HepG2 (cell line): ENCODE measurements at regions not wholly inside any gene's neighbourhood (a gene's known extent, or its start where the extent isn't known, plus 50 kb on each side); places are given as distances from the start of the nearest gene placed in this dataset.

Experiments used
- ATAC-seq: fragments of 200-7000 bp; cut with Tn5 transposase; 3 replicates; pipeline ENCODE4 v1.9.1; 2020; ENCODE audit warnings: mild to moderate bottlenecking, moderate library complexity
- BruUV-seq: library from RNA; stranded (reverse); fragments of 400-500 nt; replicated peaks from 2 replicates; lab custom pipeline; 2021; lab: Mats Ljungman, UMichigan
- CTCF ChIA-PET: fragments of 300-600 bp; formaldehyde crosslinking; extraction: SDS; loops from one replicate; lab custom pipeline; 2021; ENCODE audit warnings: low total read pairs, inconsistent platforms, low intra/inter-chr PET ratio; lab: Yijun Ruan, JAX
- POLR2A ChIA-PET: fragments of 350-600 bp; sonication (Branson Sonifier 250); formaldehyde crosslinking; loops from one replicate; lab custom pipeline; 2020; ENCODE audit warnings: antibody characterized with exemption, inconsistent platforms; lab: Yijun Ruan, JAX
- DNase-seq: peaks from one replicate; pipeline ENCODE4 v3.0.0-alpha.2; 2015; ENCODE audit warnings: low spot score
- FAIRE-seq: peaks from 3 replicates; lab custom pipeline; 2011; peaks lifted over from hg19 to GRCh38; lab: Jason Lieb, UNC
- H2AFZ ChIP-seq: one replicate; pipeline ENCODE4 v1.6.1; 2011; ENCODE audit warnings: low read length, inconsistent platforms
- H3K27ac ChIP-seq: fragments of 300-600 bp; 3 replicates; pipeline ENCODE4 v1.8.0; 2011; ENCODE audit warnings: mixed run types, mild to moderate bottlenecking, mixed read lengths, low read length, inconsistent platforms; ENCODE audit not compliant: insufficient read depth; ENCODE audit errors: extremely low read length
- H3K27me3 ChIP-seq, 2 experiments: fragments of 200-600 bp in 1 of 2; 2 replicates in 1 of 2; 3 replicates in 1 of 2; pipeline versions ENCODE4 v1.6.0 to v1.8.0; 2011; ENCODE audit warnings: low read length in 2 of 2, mild to moderate bottlenecking in 2 of 2, moderate library complexity in 2 of 2, inconsistent platforms in 1 of 2; ENCODE audit not compliant: insufficient read depth in 2 of 2, control insufficient read depth in 1 of 2
- H3K36me3 ChIP-seq, 2 experiments: fragments of 200-600 bp in 1 of 2; replicated peaks in 1 of 2; 2 replicates in 1 of 2; 3 replicates in 1 of 2; pipeline versions ENCODE4 v1.5.1 to v1.8.0; 2011; ENCODE audit warnings: low read length in 2 of 2, inconsistent platforms in 1 of 2; ENCODE audit not compliant: insufficient read depth in 2 of 2, control insufficient read depth in 1 of 2
- H3K4me1 ChIP-seq: 2 replicates; pipeline ENCODE4 v1.5.1; 2012; ENCODE audit warnings: low read length, inconsistent platforms; ENCODE audit not compliant: insufficient read depth
- H3K4me2 ChIP-seq: 2 replicates; pipeline ENCODE4 v1.6.0; 2011; ENCODE audit warnings: low read depth, low read length, inconsistent platforms
- H3K4me3 ChIP-seq, 3 experiments: fragments of 200-600 bp in 1 of 3; sonication (generic), shearing (Covaris generic) in 1 of 3; replicated peaks in 1 of 3; 2 replicates each; pipeline ENCODE4 v1.5.1; 2011 to 2016; ENCODE audit warnings: low read length in 3 of 3, inconsistent platforms in 2 of 3, low read depth in 2 of 3, mild to moderate bottlenecking in 2 of 3, control low read depth in 1 of 3, mixed read lengths in 1 of 3; ENCODE audit not compliant: insufficient read depth in 1 of 3
- H3K79me2 ChIP-seq: one replicate; pipeline ENCODE4 v1.6.1; 2011; ENCODE audit warnings: low read length, inconsistent platforms; ENCODE audit not compliant: insufficient read depth
- H3K9ac ChIP-seq: 2 replicates; pipeline ENCODE4 v1.6.0; 2011; ENCODE audit warnings: mild to moderate bottlenecking, low read depth, low read length, inconsistent platforms; ENCODE audit not compliant: insufficient read depth
- H3K9me3 ChIP-seq: 2 replicates; pipeline ENCODE4 v1.5.1; 2012; ENCODE audit warnings: mild to moderate bottlenecking, low read length
- H4K20me1 ChIP-seq: 2 replicates; pipeline ENCODE4 v1.6.0; 2011; ENCODE audit warnings: inconsistent platforms, mild to moderate bottlenecking, low read length, moderate library complexity; ENCODE audit not compliant: insufficient read depth
- CAMTA2 ChIP-seq: sonication (generic); formaldehyde crosslinking; IDR thresholded peaks from 2 replicates; pipeline ENCODE4 v1.4.0; 2020; ENCODE audit warnings: mild to moderate bottlenecking, missing genetic modification reagents, borderline replicate concordance
- CBX5 ChIP-seq: sonication (generic); formaldehyde crosslinking; IDR thresholded peaks from 2 replicates; pipeline ENCODE4 v1.4.0; 2020; ENCODE audit warnings: missing genetic modification reagents, borderline replicate concordance
- ETV6 ChIP-seq: sonication (generic); formaldehyde crosslinking; conservative IDR thresholded peaks from 2 replicates; pipeline ENCODE4 v1.4.0; 2020; ENCODE audit warnings: missing genetic modification reagents
- KDM1A ChIP-seq: IDR thresholded peaks from 2 replicates; pipeline ENCODE4 v1.6.1; 2016; ENCODE audit warnings: missing compliant biosample characterization
- POLR2AphosphoS5 ChIP-seq: IDR thresholded peaks from 2 replicates; pipeline ENCODE4 v1.6.1; 2012; ENCODE audit warnings: low read depth, low read length
- SOX5 ChIP-seq: IDR thresholded peaks from 2 replicates; pipeline ENCODE4 v1.6.1; 2016; ENCODE audit warnings: borderline replicate concordance
- TBX2 ChIP-seq: sonication (generic); formaldehyde crosslinking; IDR thresholded peaks from 2 replicates; pipeline ENCODE4 v1.5.0; 2020; ENCODE audit warnings: missing genetic modification reagents, mild to moderate bottlenecking, borderline replicate concordance
- TCF12 ChIP-seq, 2 experiments: fragments of 450-650 bp in 1 of 2; sonication (generic) in 1 of 2; formaldehyde crosslinking in 1 of 2; IDR thresholded peaks; 2 replicates each; pipeline versions ENCODE4 v1.6.1 to v1.8.0; 2017 to 2022; ENCODE audit warnings: antibody characterized with exemption in 1 of 2, mild to moderate bottlenecking in 1 of 2, missing genetic modification reagents in 1 of 2, moderate library complexity in 1 of 2
- THYN1 ChIP-seq: sonication (generic); formaldehyde crosslinking; IDR thresholded peaks from 2 replicates; pipeline ENCODE4 v1.8.1; 2023; ENCODE audit warnings: low read depth, mild to moderate bottlenecking, moderate library complexity, missing genetic modification reagents, borderline replicate concordance
- ZKSCAN5 ChIP-seq: sonication (generic); formaldehyde crosslinking; IDR thresholded peaks from 2 replicates; pipeline ENCODE4 v1.5.1; 2020; ENCODE audit warnings: mild to moderate bottlenecking, missing genetic modification reagents
- ZNF510 ChIP-seq: sonication (generic); formaldehyde crosslinking; IDR thresholded peaks from 2 replicates; pipeline ENCODE4 v1.4.0; 2020; ENCODE audit warnings: low read depth, mild to moderate bottlenecking, missing genetic modification reagents
- ZNF614 ChIP-seq: IDR thresholded peaks from 2 replicates; pipeline ENCODE4 v1.6.1; 2018; ENCODE audit warnings: missing biosample characterization, missing genetic modification reagents, inconsistent platforms, borderline replicate concordance
- ZNF629 ChIP-seq: sonication (generic); formaldehyde crosslinking; conservative IDR thresholded peaks from 2 replicates; pipeline ENCODE4 v1.5.0; 2020; ENCODE audit warnings: missing genetic modification reagents
- ZNF792 ChIP-seq: IDR thresholded peaks from 2 replicates; pipeline ENCODE4 v1.6.1; 2016
- ZSCAN31 ChIP-seq: sonication (generic); formaldehyde crosslinking; IDR thresholded peaks from 2 replicates; pipeline ENCODE4 v1.5.0; 2020; ENCODE audit warnings: low read depth, mild to moderate bottlenecking, missing genetic modification reagents
- WGBS: methylation state at CpG from one replicate; pipeline ENCODE4 v1.1.6; 2017; ENCODE audit warnings: low lambda C conversion rate; 5-methylcytosine and 5-hydroxymethylcytosine counted together
- in situ Hi-C: cut with HindIII; loops from 2 replicates; pipeline ENCODE4 v1.10.0; 2017; ENCODE audit warnings: low pct_unique_long_range_greater_than_20kb; ENCODE audit not compliant: extremely low pct_ligation_motif_present
- intact Hi-C: fragments of 100-400 bp; cut with micrococcal nuclease; formaldehyde crosslinking; loops from one replicate; pipeline ENCODE4 v1.10.0; 2022; ENCODE audit not compliant: unreplicated experiment
- TF ChIP-seq, protein P1 (sequence below): sonication (generic); formaldehyde crosslinking; IDR thresholded peaks from 2 replicates; pipeline ENCODE4 v1.5.1; 2020; ENCODE audit warnings: mild to moderate bottlenecking, missing genetic modification reagents, moderate library complexity
- TF ChIP-seq, protein P2 (sequence below): sonication (generic); formaldehyde crosslinking; IDR thresholded peaks from 2 replicates; pipeline ENCODE4 v1.4.0; 2020; ENCODE audit warnings: mild to moderate bottlenecking, missing genetic modification reagents
- TF ChIP-seq, protein P3 (sequence below): sonication (generic); formaldehyde crosslinking; IDR thresholded peaks from 2 replicates; pipeline ENCODE4 v1.5.1; 2020; ENCODE audit warnings: missing genetic modification reagents, mild to moderate bottlenecking, borderline replicate concordance

DNA sequence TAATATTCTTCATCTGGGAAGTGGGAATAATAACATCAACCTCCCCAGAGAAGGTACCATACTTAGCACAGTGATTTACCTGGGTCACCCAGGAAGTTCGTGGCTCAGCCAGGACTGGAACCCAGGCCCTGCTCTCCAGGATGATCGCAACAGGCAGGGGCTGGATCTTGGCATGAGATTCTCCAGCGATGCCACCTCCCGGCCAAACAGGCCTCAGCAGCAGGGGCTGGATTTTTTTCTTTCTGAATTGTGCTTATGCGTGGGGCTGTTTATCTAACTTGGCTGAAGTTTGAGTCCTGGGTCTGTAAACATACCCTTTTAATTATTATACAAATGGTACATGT is 129.5 kb upstream of the PTPN1 start:
- H3K9ac ChIP-seq, result 0 out of 2 replicates have a peak overlapping the region, but pooled peaks have one; percentile 13
- ATAC-seq, result peak; percentile 63
- H3K27me3 ChIP-seq, result no peaks in the 10 kb centered on the region
- no peak for FAIRE-seq
- in situ Hi-C loops, result no loop called here
- no peak overlapping the region for H3K4me3 ChIP-seq
- H4K20me1 ChIP-seq, result no peaks in the 10 kb centered on the region
- H3K27ac ChIP-seq, result no peak overlapping the region
- DNase-seq, result peak; percentile 54
- H3K4me2 ChIP-seq, result no peak overlapping the region; the same call in 1 of the 2 replicates
- H3K9me3 ChIP-seq, result no peaks in the 10 kb centered on the region
- no TSS peak for BruUV-seq
- CTCF ChIA-PET, result interaction anchor here (1.0 to 3.3 kb wide), 4 partner anchors 75 to 194 kb away, joined by 3 to 13 read pairs (median 4); no protein-coding TSS in a partner anchor
- no peaks in the 10 kb centered on the region for H3K79me2 ChIP-seq
- WGBS, result 24% methylated on average over 5 of the region's 5 CpGs
- H3K4me1 ChIP-seq, result peaks cover 88% of the 10 kb centered on the region
- no peaks in the 10 kb centered on the region for H3K36me3 ChIP-seq
- POLR2A ChIA-PET, result interaction anchor here (1.0 to 3.3 kb wide), 3 partner anchors 9 to 11 kb away, joined by 4 to 14 read pairs (median 6); no protein-coding TSS in a partner anchor
- no peak overlapping the region for H2AFZ ChIP-seq
- intact Hi-C loops, result loop anchor here (1.0 kb wide), 1 partner anchor 37 kb away; no protein-coding TSS in a partner anchor
- TF ChIP-seq ZNF629 (peak; percentile 51; the same call in 1 of the 2 replicates), POLR2AphosphoS5 (no peak), ZKSCAN5 (CRISPR knock-in tag) (no peak), TCF12 (IDR thresholded peaks at IDR 0.05) (no peak), TCF12 (CRISPR knock-in tag; IDR thresholded peaks at IDR 0.05) (no peak), SOX5 (CRISPR knock-in tag) (peak; percentile 41; the same call in 1 of the 2 replicates), KDM1A (CRISPR knock-in tag) (0 out of 2 replicates have a peak, but pooled peaks have one; percentile 44), TBX2 (CRISPR knock-in tag) (0 out of 2 replicates have a peak, but pooled peaks have one; percentile 41), THYN1 (CRISPR knock-in tag) (no peak), ZNF510 (CRISPR knock-in tag) (no peak), CAMTA2 (CRISPR knock-in tag) (no peak), ETV6 (CRISPR knock-in tag) (no peak), CBX5 (CRISPR knock-in tag) (peak; percentile 61; the same call in 1 of the 2 replicates), ZNF614 (CRISPR knock-in tag) (0 out of 2 replicates have a peak, but pooled peaks have one; percentile 33), ZNF792 (CRISPR knock-in tag) (no peak), ZSCAN31 (peak; percentile 48; the same call in 1 of the 2 replicates)
- TF ChIP-seq, protein P1, sequence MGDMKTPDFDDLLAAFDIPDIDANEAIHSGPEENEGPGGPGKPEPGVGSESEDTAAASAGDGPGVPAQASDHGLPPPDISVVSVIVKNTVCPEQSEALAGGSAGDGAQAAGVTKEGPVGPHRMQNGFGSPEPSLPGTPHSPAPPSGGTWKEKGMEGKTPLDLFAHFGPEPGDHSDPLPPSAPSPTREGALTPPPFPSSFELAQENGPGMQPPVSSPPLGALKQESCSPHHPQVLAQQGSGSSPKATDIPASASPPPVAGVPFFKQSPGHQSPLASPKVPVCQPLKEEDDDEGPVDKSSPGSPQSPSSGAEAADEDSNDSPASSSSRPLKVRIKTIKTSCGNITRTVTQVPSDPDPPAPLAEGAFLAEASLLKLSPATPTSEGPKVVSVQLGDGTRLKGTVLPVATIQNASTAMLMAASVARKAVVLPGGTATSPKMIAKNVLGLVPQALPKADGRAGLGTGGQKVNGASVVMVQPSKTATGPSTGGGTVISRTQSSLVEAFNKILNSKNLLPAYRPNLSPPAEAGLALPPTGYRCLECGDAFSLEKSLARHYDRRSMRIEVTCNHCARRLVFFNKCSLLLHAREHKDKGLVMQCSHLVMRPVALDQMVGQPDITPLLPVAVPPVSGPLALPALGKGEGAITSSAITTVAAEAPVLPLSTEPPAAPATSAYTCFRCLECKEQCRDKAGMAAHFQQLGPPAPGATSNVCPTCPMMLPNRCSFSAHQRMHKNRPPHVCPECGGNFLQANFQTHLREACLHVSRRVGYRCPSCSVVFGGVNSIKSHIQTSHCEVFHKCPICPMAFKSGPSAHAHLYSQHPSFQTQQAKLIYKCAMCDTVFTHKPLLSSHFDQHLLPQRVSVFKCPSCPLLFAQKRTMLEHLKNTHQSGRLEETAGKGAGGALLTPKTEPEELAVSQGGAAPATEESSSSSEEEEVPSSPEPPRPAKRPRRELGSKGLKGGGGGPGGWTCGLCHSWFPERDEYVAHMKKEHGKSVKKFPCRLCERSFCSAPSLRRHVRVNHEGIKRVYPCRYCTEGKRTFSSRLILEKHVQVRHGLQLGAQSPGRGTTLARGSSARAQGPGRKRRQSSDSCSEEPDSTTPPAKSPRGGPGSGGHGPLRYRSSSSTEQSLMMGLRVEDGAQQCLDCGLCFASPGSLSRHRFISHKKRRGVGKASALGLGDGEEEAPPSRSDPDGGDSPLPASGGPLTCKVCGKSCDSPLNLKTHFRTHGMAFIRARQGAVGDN, result peak; percentile 63
- TF ChIP-seq, protein P2, sequence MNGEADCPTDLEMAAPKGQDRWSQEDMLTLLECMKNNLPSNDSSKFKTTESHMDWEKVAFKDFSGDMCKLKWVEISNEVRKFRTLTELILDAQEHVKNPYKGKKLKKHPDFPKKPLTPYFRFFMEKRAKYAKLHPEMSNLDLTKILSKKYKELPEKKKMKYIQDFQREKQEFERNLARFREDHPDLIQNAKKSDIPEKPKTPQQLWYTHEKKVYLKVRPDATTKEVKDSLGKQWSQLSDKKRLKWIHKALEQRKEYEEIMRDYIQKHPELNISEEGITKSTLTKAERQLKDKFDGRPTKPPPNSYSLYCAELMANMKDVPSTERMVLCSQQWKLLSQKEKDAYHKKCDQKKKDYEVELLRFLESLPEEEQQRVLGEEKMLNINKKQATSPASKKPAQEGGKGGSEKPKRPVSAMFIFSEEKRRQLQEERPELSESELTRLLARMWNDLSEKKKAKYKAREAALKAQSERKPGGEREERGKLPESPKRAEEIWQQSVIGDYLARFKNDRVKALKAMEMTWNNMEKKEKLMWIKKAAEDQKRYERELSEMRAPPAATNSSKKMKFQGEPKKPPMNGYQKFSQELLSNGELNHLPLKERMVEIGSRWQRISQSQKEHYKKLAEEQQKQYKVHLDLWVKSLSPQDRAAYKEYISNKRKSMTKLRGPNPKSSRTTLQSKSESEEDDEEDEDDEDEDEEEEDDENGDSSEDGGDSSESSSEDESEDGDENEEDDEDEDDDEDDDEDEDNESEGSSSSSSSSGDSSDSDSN, result 0 out of 2 replicates have a peak, but pooled peaks have one; percentile 29
- TF ChIP-seq, protein P3, sequence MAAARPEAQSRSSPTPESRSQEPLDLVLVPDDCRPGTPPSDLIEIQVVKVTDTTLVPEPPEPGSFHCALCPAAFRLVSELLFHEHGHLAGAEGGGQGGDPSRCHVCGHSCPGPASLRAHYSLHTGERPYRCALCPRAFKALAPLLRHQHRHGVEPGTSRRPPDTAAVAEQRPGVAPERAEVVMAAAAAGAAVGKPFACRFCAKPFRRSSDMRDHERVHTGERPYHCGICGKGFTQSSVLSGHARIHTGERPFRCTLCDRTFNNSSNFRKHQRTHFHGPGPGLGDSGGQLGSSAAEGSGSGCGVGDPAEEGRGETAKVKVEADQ, result no peak
